GM18505 (cell line): ENCODE measurements at regions not wholly inside any gene's neighbourhood (a gene's known extent, or its start where the extent isn't known, plus 50 kb on each side); places are given as distances from the start of the nearest gene placed in this dataset.
"Not testable (repeated sequence)": the region's sequence is repeated elsewhere in the genome, so short reads cannot be mapped to it uniquely, and the experiment has no call there.

Experiments used
- ATAC-seq: cut with Tn5 transposase; IDR thresholded peaks from one replicate; pipeline ENCODE4 v1.9.1; 2021; ENCODE audit not compliant: unreplicated experiment
- POLR2A ChIP-seq: IDR thresholded peaks from 4 replicates; pipeline ENCODE4 v1.6.1; 2011; ENCODE audit warnings: borderline replicate concordance; ENCODE audit not compliant: insufficient read depth, insufficient read length; ENCODE audit errors: extremely low read depth

DNA sequence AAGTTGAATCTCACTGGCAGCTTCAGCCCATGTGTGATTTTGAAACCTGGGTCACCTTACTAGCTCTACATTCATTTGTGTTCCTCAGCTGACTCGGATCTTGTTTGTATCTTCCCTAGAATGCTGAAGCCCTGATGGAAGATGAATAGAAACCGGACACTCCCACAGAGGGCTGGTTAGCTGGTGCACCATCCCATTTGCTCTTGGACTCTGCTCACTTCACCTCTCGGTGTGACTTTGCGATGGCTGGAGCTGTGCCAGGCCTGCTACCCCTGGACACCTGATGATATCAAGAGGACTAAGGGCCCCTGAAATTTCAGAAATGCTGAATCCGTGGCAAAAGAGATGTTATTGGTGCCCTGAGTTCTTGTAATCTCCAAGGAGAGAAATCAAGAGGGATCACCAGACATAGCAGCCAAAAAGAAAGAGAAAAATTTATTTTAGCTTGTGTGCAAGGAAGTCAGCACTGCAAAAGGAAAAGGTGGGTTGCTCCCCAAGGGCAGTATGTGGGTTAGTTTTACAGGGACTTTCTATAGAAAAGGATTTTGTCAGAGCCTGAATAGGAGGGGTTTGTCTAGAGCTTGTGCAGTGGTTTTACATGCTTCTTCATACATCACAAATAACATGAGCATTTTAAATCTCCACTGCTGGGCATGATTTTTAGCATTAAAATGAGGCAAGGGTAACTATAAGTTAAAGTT, 426.3 kb upstream of the NOX3 start:
- ATAC-seq = peak; percentile 13
- TF ChIP-seq POLR2A = no peak

DNA sequence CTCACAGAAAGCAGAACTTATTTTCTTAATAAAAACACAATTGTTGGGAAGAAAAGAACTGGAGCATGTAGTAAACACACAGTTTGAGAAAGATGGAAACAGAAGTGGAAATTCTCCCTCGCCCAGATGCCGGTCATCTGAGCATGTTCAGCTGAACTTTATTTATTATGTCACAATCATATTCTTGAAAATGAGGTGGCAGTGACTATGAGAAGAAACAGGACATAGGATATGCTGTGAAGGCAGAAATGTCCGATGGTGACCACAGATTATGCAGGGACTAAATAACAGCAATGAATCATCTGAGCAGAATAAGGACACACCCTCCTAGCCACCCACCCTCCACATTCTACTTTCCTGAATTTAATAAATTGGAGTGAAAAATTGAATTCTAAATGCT, 425.3 kb upstream of the NOX3 start:
- TF ChIP-seq POLR2A = no peak
- no peak for ATAC-seq

DNA sequence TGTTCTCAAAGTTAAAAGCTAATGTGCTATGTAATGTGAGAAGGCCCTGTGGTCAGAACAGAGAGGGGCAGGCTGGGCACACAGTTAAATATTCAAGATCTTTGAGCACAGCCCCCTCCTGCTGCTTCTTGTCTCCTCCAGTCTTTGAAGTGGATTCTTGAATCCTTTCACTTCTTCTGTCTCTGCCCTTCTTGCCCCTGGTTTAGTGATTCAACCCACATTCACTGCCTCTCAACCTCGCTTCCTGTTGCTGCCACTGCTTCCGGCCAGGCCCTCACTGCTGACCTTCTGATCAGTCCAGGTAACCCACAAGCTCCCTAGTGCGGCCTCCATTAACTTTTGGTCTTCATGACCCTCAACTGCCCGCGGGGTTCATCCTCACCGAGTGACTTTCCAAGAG, 417.3 kb upstream of the NOX3 start:
- ATAC-seq = no peak
- TF ChIP-seq POLR2A = no peak

DNA sequence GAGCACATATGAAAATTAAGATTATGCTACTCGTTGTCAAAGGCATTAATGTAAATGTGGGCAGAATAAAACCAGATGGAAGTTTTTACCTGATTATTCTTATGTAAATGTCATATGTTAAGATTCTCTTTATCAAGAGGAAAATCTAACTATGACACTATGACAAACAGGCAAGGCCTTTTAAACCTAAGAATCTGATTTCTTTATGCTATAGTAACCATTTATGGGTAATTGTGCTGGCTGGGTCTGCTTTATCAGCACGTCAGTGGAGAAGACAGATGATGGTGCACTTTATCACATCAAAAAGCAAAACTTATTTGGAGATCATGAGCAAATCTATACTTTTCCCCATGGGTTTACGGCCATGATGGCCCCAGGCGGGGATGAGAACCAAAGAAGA, 412.0 kb upstream of the NOX3 start:
- TF ChIP-seq POLR2A = no peak
- ATAC-seq = no peak

DNA sequence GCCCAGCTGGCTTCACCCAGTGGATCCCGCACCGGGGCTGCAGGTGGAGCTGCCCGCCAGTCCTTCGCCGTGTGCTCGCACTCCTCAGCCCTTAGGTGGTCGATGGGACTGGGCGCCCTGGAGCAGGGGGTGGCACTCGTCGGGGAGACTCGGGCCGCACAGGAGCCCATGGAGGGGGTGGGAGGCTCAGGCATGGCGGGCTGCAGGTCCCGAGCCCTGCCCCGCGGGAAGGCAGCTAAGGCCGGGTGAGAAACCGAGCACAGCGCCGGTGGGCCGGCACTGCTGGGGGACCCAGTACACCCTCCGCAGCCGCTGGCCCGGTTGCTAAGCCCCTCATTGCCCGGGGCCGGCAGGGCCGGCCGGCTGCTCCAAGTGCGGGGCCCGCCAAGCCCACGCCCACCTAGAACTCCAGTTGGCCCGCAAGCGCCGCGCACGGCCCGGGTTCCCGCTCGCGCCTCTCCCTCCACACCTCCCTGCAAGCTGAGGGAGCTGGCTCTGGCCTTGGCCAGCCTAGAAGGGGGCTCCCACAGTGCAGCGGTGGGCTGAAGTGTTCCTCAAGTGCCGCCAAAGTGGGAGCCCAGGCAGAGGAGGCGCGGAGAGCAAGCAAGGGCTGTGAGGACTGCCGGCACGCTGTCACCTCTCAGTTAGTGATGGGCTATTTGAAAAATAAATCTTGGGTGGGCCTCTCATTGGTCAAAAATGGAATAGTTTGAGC, 411.2 kb upstream of the NOX3 start:
- not testable (repeated sequence) for ATAC-seq

DNA sequence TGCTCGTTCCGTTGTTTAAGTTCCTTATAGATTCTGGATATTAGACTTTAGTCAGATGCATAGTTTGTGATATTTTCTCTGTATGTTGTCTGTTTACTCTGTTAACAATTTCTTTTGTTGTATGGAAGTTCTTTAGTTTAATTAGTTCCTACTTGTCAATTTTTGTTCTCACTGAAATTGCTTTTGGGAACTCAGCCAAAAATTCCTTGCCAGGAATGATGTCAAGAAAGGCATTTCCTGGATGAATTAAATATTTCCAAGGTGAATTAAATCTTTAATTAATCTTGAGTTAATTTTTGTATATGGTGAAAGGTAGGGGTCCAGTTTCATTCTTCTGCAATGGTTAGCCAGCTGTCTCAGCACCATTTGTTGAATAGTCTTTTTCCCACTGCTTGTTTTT, 406.2 kb upstream of the NOX3 start:
- ATAC-seq = no peak
- no peak for TF ChIP-seq POLR2A

DNA sequence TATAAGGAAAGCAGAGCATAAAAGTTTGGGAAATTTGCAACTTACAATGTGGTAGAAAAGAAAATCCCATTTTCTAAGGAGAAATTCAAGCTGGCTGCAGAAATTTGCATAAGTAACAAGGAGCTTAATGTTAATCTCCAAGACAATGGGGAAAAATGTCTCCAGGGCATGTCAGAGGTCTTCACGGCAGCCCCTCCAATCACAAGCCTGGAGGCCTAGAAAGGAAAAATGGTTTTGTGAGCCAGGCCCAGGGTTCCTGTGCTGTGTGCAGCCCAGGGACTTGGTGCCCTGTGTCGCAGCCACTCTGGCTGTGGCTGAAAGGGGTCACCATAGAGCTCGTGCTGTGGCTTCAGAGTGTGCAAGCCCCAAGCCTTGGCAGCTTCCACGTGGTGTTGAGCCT, 403.3 kb upstream of the NOX3 start:
- not testable (repeated sequence) for ATAC-seq

DNA sequence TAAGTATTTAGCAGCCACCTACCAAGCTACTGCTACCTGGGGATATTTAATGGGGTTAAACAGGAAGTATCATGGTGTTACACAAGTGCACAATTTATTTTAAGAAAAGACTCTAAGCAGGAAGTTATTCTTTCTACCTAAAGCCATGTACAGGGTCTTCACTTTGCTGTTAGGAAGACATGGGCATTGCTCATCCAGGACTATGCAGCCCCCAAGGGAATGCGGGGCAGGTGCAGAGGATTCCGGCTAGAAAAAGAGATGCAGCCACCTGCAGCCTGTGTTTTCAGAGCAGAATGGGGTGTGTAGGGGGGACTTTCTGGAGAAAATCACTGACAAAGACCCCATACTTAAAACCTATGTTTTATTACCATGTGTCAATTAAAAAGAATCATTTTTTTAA, 399.1 kb upstream of the NOX3 start:
- no peak for TF ChIP-seq POLR2A
- ATAC-seq = no peak

DNA sequence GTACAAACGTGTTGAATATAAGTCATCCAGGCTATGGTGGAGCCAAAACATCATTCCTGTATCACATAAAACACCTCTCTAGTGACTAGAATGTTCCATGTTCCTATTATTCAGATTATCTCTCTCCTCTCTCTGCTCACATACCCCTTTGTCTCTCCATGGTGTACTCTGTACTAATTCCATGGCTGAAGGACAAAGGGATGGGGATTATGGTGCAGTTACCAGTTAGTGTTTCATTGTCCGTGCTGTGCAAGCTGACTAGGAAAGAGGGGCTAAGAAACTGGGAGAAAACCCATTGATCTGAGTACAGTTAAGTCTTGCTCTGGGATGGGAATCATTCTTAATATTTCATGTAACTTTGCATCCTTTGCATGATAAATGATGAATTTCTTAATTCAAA, 397.4 kb upstream of the NOX3 start:
- no peak for TF ChIP-seq POLR2A
- no peak for ATAC-seq

DNA sequence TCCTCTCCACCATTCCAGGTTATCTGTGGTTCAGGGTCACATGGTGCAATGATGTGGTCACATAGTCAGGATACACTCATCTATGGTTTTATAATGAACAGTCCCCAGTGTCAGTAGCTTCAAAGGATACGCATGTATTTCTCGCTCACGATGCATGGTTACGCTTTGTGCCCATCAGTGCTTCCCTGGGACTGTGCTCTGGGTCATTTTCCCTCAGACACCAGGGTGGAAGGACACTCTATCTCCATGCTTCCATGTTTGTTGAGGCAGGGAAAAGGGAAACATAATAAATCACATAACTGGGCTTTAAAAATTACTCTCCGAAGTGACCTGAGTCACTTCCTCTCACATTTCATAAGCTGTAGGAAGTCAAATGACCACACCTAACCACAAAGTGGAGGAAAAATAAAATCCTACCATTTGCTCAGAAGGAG, 394.8 kb upstream of the NOX3 start:
- TF ChIP-seq POLR2A = no peak
- ATAC-seq = no peak

DNA sequence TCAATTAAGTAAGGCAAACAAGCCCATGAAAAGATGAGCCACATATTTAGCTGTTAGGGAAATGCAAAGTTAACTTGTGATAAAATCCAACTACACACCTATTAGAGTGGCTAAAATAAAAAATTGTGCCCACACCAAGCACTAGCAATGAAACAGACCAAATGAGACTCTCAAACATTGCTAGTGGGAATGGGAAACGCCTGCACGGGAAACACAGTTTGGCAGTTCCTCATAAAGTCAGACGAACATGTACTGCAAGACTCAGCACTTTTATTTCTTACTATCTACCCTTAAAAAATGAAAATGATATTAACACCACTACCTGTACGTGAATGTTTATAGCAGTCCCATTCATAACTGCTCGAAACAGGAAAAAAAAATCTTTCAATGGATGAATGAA, 392.1 kb upstream of the NOX3 start:
- no peak for TF ChIP-seq POLR2A
- no peak for ATAC-seq

DNA sequence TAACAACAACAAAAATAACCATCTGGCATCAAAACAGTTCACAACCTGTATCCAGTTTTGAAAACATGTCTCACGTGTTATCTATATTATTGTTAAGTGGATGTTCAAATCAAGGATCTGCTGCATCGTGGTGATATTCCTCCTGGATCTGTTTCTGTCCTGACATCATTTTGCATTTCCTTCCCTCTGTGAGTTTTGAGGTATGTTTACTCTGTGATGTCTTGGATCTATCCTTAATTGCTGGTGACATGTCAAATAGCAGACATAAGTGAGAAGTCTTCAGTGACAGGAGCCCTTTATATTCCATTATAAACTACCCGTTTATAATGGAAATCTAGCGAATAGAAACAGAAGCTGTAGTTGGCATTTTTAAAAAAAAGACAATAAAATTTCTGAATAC, 381.8 kb upstream of the NOX3 start:
- no peak for TF ChIP-seq POLR2A
- ATAC-seq = no peak

DNA sequence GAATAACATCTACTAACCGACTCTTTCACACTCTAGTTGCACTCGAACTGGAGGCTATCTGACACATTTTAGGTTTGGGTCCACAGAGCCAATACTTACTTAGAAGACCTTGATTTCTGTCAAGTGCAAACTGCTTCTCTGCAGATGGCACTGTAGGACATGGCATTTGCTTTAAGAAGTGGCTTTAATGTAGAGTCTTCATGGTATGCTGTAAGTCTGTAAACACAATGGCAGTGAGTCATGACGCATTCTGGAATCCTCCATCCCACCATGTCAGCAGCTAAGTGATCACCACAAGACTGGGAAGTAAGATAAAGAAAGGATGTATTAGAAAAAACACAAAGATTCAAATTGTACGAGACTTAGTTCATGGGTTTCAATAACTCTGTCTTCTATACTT, 377.0 kb upstream of the NOX3 start:
- ATAC-seq = no peak
- TF ChIP-seq POLR2A = no peak

DNA sequence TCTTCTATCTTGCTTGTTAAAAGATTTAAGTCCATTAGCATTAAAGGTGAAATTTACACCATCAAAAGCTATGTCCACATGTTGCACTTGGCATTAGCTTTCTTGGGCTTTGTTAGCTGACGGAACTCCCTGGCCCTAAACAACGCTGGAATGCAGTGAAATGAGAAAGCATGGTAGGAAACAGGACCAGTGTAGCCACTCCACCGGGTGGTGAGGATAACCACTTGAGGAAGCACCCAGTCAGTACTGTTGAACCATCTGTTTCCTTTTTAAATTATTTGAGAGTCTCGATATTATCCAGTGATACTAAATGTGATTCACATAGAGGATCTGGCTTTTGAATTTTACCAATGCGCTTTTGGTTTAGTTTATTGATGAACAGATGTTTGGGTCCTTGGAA, 374.9 kb upstream of the NOX3 start:
- TF ChIP-seq POLR2A = no peak
- ATAC-seq = no peak

DNA sequence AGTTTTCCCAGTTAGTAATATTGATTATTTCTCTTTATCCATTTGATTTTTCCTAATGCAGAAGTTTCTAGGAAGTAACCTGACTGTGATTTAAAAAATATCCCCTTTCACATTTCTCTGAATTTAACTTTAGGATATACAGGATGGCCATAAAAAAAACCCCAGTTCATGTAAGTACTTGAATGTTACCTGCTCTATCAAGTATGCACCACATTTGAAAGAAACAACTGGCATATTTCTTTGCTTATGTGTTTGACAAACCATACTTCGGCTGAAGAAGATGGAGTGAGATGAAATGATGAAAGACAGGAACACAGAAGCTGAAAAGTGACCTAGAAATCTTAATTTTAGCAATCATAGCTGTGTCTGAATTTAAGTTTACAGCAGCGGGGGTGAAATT, 374.0 kb upstream of the NOX3 start:
- no peak for ATAC-seq
- no peak for TF ChIP-seq POLR2A
